IPS-18a (cell line): ENCODE measurements at regions not wholly inside any gene's neighbourhood (a gene's known extent, or its start where the extent isn't known, plus 50 kb on each side); places are given as distances from the start of the nearest gene placed in this dataset.

ENCODE experiments used
- H3K27ac ChIP-seq: one replicate; pipeline ENCODE4 v1.5.1; 2013; ENCODE audit warnings: low read length
- H3K27me3 ChIP-seq: one replicate; pipeline ENCODE4 v1.6.1; 2013; ENCODE audit warnings: mild to moderate bottlenecking, low read length; ENCODE audit not compliant: control insufficient read depth, insufficient read depth
- H3K36me3 ChIP-seq: one replicate; pipeline ENCODE4 v1.6.1; 2013; ENCODE audit warnings: low read depth, low read length; ENCODE audit not compliant: control insufficient read depth
- H3K4me1 ChIP-seq: one replicate; pipeline ENCODE4 v1.6.1; 2013; ENCODE audit warnings: low read depth, low read length; ENCODE audit not compliant: control insufficient read depth
- H3K4me3 ChIP-seq: one replicate; pipeline ENCODE4 v1.5.1; 2013; ENCODE audit warnings: low read length
- H3K9ac ChIP-seq: one replicate; pipeline ENCODE4 v1.6.1; 2013; ENCODE audit warnings: mild to moderate bottlenecking, low read length, moderate library complexity
- H3K9me3 ChIP-seq: one replicate; pipeline ENCODE4 v1.6.1; 2013; ENCODE audit warnings: low read depth, low read length; ENCODE audit not compliant: control insufficient read depth

DNA sequence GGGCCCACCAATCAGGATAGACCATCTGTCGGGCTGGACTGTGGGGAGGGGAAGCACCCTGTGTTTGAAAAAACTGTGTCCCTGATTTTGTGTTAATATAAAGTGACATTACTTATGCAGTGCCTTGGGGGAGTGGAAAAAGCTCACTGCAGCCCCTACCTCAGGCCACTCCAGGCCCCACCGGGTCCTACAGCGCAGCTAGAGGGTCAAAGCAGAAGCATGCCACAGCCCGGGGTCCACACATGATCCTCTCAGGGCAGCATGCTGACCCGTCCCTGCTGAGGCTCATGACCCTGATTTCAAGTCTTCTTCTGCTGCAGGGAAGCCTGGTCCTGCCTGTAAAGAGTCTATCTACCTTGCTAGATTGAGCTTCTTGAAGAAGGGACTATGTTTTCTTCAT, 133.0 kb upstream of the PLCB4 start:
- H3K4me1 ChIP-seq: no peaks in the 10 kb centered on the region
- H3K4me3 ChIP-seq: no peak overlapping the region
- no peaks in the 10 kb centered on the region for H3K9me3 ChIP-seq
- no peak overlapping the region for H3K9ac ChIP-seq
- no peaks in the 10 kb centered on the region for H3K36me3 ChIP-seq
- no peaks in the 10 kb centered on the region for H3K27me3 ChIP-seq
- H3K27ac ChIP-seq: no peak overlapping the region

DNA sequence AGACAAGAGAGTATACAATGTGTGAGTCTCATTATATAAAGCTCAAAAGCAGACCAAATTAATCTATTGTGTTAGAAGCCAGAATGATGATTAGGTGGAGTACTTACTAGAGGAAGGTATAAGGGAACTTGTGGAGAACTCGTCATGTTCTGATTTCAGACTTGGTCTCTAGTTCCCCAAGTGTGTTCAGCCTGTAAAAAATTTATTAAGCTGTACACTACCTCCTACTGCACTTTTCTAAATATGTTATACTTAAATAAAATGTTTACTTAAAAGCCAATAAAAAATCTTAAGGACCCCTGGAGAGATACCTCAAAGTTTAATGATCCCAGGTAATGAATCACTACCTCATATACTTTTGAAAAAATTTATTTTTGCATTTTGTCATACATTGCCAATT, 130.4 kb upstream of the PLCB4 start:
- Histone ChIP-seq H3K36me3 (no peaks in the 10 kb centered on the region), H3K4me3 (no peak overlapping the region)

GRCh38 chr20:8940326-8940725, 128.6 kb upstream of the PLCB4 start:
- Histone ChIP-seq H3K9me3 (no peaks in the 10 kb centered on the region), H3K4me1 (peaks cover 5% of the 10 kb centered on the region), H3K4me3 (no peak overlapping the region), H3K27me3 (no peaks in the 10 kb centered on the region), H3K36me3 (no peaks in the 10 kb centered on the region), H3K9ac (no peak overlapping the region), H3K27ac (no peak overlapping the region)

More for the DNA sequence above, 130.4 kb upstream of the PLCB4 start:
- H3K4me1 ChIP-seq: peaks cover under 1% of the 10 kb centered on the region
- H3K9ac ChIP-seq: no peak overlapping the region
- H3K27ac ChIP-seq: no peak overlapping the region
- no peaks in the 10 kb centered on the region for H3K9me3 ChIP-seq
- H3K27me3 ChIP-seq: no peaks in the 10 kb centered on the region

GRCh38 chr20:8943631-8944030, 125.3 kb upstream of the PLCB4 start:
- Histone ChIP-seq H3K27me3 (no peaks in the 10 kb centered on the region), H3K4me1 (peaks cover 5% of the 10 kb centered on the region), H3K9ac (no peak overlapping the region), H3K27ac (no peak overlapping the region), H3K9me3 (no peaks in the 10 kb centered on the region), H3K4me3 (no peak overlapping the region), H3K36me3 (no peaks in the 10 kb centered on the region)

- Histone ChIP-seq H3K4me1 (peaks cover 5% of the 10 kb centered on the region), H3K9ac (no peak overlapping the region), H3K36me3 (no peaks in the 10 kb centered on the region), H3K27ac (no peak overlapping the region), H3K27me3 (no peaks in the 10 kb centered on the region), H3K4me3 (no peak overlapping the region), H3K9me3 (no peaks in the 10 kb centered on the region)
These were observed 122.6 kb upstream of the PLCB4 start for GRCh38 chr20:8946036-8946940.

GRCh38 chr20:8948442-8949020, 120.4 kb upstream of the PLCB4 start:
- Histone ChIP-seq H3K27ac (no peak overlapping the region), H3K9me3 (no peaks in the 10 kb centered on the region), H3K9ac (no peak overlapping the region), H3K4me1 (peaks cover 5% of the 10 kb centered on the region), H3K36me3 (no peaks in the 10 kb centered on the region), H3K4me3 (no peak overlapping the region), H3K27me3 (no peaks in the 10 kb centered on the region)

- Histone ChIP-seq H3K27me3 (no peaks in the 10 kb centered on the region), H3K36me3 (no peaks in the 10 kb centered on the region), H3K4me1 (no peaks in the 10 kb centered on the region), H3K9ac (no peak overlapping the region), H3K4me3 (no peak overlapping the region), H3K9me3 (no peaks in the 10 kb centered on the region), H3K27ac (no peak overlapping the region)
These were observed 117.7 kb upstream of the PLCB4 start for GRCh38 chr20:8951164-8951563.

- Histone ChIP-seq H3K4me1 (no peaks in the 10 kb centered on the region), H3K9ac (no peak overlapping the region), H3K27me3 (no peaks in the 10 kb centered on the region), H3K4me3 (no peak overlapping the region), H3K27ac (no peak overlapping the region), H3K9me3 (no peaks in the 10 kb centered on the region), H3K36me3 (no peaks in the 10 kb centered on the region)
These were observed 116.2 kb upstream of the PLCB4 start for GRCh38 chr20:8952721-8953120.

- H3K9me3 ChIP-seq: no peaks in the 10 kb centered on the region
- no peak overlapping the region for H3K27ac ChIP-seq
- no peaks in the 10 kb centered on the region for H3K36me3 ChIP-seq
- no peak overlapping the region for H3K4me3 ChIP-seq
- H3K4me1 ChIP-seq: no peaks in the 10 kb centered on the region
- no peaks in the 10 kb centered on the region for H3K27me3 ChIP-seq
- no peak overlapping the region for H3K9ac ChIP-seq
These were observed 115.6 kb upstream of the PLCB4 start for GRCh38 chr20:8953300-8953699.

GRCh38 chr20:8960241-8960640, 108.6 kb upstream of the PLCB4 start:
- no peak overlapping the region for H3K9ac ChIP-seq
- H3K36me3 ChIP-seq: no peaks in the 10 kb centered on the region
- H3K4me3 ChIP-seq: no peak overlapping the region
- H3K27me3 ChIP-seq: no peaks in the 10 kb centered on the region
- no peaks in the 10 kb centered on the region for H3K4me1 ChIP-seq
- no peaks in the 10 kb centered on the region for H3K9me3 ChIP-seq
- H3K27ac ChIP-seq: no peak overlapping the region

DNA sequence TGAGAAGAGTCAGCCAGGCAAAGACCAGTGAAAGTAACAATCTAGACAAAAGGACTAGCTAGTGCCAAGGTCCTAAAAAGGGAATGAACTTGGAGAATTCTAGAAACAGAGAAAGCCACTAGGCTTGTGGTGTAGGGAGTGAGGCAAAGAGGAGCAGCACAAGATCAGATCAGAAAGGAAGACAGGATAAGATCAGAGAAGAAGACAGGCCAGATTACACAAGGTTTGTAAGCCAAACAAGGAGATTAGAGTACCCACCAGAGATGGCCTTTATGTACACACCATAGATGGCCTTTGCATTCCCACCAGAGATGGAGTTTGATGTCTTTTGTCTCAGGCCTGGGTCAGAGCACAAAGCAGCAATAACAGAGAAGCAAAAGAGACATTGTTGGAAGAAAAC, 105.6 kb upstream of the PLCB4 start:
- no peak overlapping the region for H3K4me3 ChIP-seq
- no peak overlapping the region for H3K27ac ChIP-seq
- H3K27me3 ChIP-seq: no peaks in the 10 kb centered on the region
- H3K36me3 ChIP-seq: no peaks in the 10 kb centered on the region
- no peaks in the 10 kb centered on the region for H3K9me3 ChIP-seq
- no peaks in the 10 kb centered on the region for H3K4me1 ChIP-seq
- H3K9ac ChIP-seq: no peak overlapping the region
